ENCODE measurements at regions not wholly inside any gene's neighbourhood (a gene's known extent, or its start where the extent isn't known, plus 50 kb on each side); places are given as distances from the start of the nearest gene placed in this dataset.

GRCh38 chr10:78247266-78247665 is 213.6 kb downstream of the RPS24 start:
- TF ChIP-seq CTCF (IDR thresholded peaks at IDR 0.05) (no peak), POLR2A (IDR thresholded peaks at IDR 0.05) (no peak)

Data from right lobe of liver (tissue), 4 donors.